Ectodermal cell (in vitro differentiated cells): ENCODE measurements at regions not wholly inside any gene's neighbourhood (a gene's known extent, or its start where the extent isn't known, plus 50 kb on each side); places are given as distances from the start of the nearest gene placed in this dataset.
A peak's percentile ranks its signal among the peaks of the same experiment; 100 is the strongest.

Experiments
- H3K27ac ChIP-seq: 2 replicates; pipeline ENCODE4 v1.7.0; 2013; ENCODE audit warnings: mild to moderate bottlenecking, low read depth, low read length; ENCODE audit not compliant: insufficient read depth, poor library complexity, severe bottlenecking
- H3K27me3 ChIP-seq: 2 replicates; pipeline ENCODE4 v1.7.0; 2013; ENCODE audit warnings: mild to moderate bottlenecking, low read length; ENCODE audit not compliant: insufficient read depth, control insufficient read depth, poor library complexity, severe bottlenecking
- H3K36me3 ChIP-seq: one replicate; pipeline ENCODE4 v1.7.0; 2013; ENCODE audit warnings: low read length; ENCODE audit not compliant: control insufficient read depth, insufficient read depth
- H3K4me1 ChIP-seq: one replicate; pipeline ENCODE4 v1.7.0; 2013; ENCODE audit warnings: low read length; ENCODE audit not compliant: control insufficient read depth, insufficient read depth
- H3K4me3 ChIP-seq: 2 replicates; pipeline ENCODE4 v1.7.0; 2013; ENCODE audit warnings: low read depth, low read length, control low read depth; ENCODE audit not compliant: insufficient read depth
- H3K9me3 ChIP-seq: 2 replicates; pipeline ENCODE4 v1.7.0; 2013; ENCODE audit warnings: mild to moderate bottlenecking, low read length, moderate library complexity; ENCODE audit not compliant: control insufficient read depth
- WGBS, 2 experiments: methylation state at CpG; one replicate each; pipeline ENCODE4 v1.1.7; 2013; ENCODE audit warnings: missing lambda C conversion rate in 2 of 2; 5-methylcytosine and 5-hydroxymethylcytosine counted together

GRCh38 chr12:124481772-124482566 lies 85.4 kb downstream of the NCOR2 start:
- Histone ChIP-seq H3K4me3 (no peak overlapping the region), H3K4me1 (peaks cover 19% of the 10 kb centered on the region), H3K9me3 (no peaks in the 10 kb centered on the region), H3K36me3 (no peaks in the 10 kb centered on the region), H3K27ac (no peak overlapping the region), H3K27me3 (no peaks in the 10 kb centered on the region)
- 94 to 96% methylated on average over 19 of the region's 19 CpGs for WGBS, 2 experiments

- H3K36me3 ChIP-seq, result no peaks in the 10 kb centered on the region
- WGBS, 2 experiments, result 91 to 93% methylated on average over 17 of the region's 17 CpGs
- peaks cover 19% of the 10 kb centered on the region for H3K4me1 ChIP-seq
- no peaks in the 10 kb centered on the region for H3K9me3 ChIP-seq
- H3K27ac ChIP-seq, result no peak overlapping the region
- H3K27me3 ChIP-seq, result no peaks in the 10 kb centered on the region
- no peak overlapping the region for H3K4me3 ChIP-seq
These were observed 86.1 kb downstream of the NCOR2 start for GRCh38 chr12:124481257-124481750.

GRCh38 chr12:124480469-124481256 lies 86.7 kb downstream of the NCOR2 start:
- 84 to 85% methylated on average over 14 to 15 of the region's 15 CpGs for WGBS, 2 experiments
- no peaks in the 10 kb centered on the region for H3K9me3 ChIP-seq
- H3K4me1 ChIP-seq, result peaks cover 19% of the 10 kb centered on the region
- no peaks in the 10 kb centered on the region for H3K36me3 ChIP-seq
- no peak overlapping the region for H3K4me3 ChIP-seq
- H3K27ac ChIP-seq, result no peak overlapping the region
- no peaks in the 10 kb centered on the region for H3K27me3 ChIP-seq

- peak overlapping the region; percentile 26 for H3K27ac ChIP-seq
- H3K9me3 ChIP-seq, result no peaks in the 10 kb centered on the region
- H3K4me1 ChIP-seq, result peaks cover 19% of the 10 kb centered on the region
- H3K36me3 ChIP-seq, result no peaks in the 10 kb centered on the region
- no peaks in the 10 kb centered on the region for H3K27me3 ChIP-seq
- no peak overlapping the region for H3K4me3 ChIP-seq
- 84 to 86% methylated on average over 19 of the region's 19 CpGs for WGBS, 2 experiments
These were observed 87.5 kb downstream of the NCOR2 start for GRCh38 chr12:124479680-124480468.

GRCh38 chr12:124478985-124479645 lies 88.3 kb downstream of the NCOR2 start:
- 94 to 95% methylated on average over 42 of the region's 42 CpGs for WGBS, 2 experiments
- H3K4me3 ChIP-seq, result no peak overlapping the region

GRCh38 chr12:124478416-124478815 lies 89.0 kb downstream of the NCOR2 start:
- Histone ChIP-seq H3K27me3 (no peaks in the 10 kb centered on the region), H3K36me3 (peaks cover 10% of the 10 kb centered on the region), H3K27ac (no peak overlapping the region), H3K4me1 (peaks cover 19% of the 10 kb centered on the region), H3K9me3 (no peaks in the 10 kb centered on the region), H3K4me3 (no peak overlapping the region)
- 87 to 89% methylated on average over 9 of the region's 9 CpGs for WGBS, 2 experiments

More at GRCh38 chr12:124478985-124479645, 88.3 kb downstream of the NCOR2 start:
- Histone ChIP-seq H3K4me1 (peaks cover 19% of the 10 kb centered on the region), H3K27me3 (no peaks in the 10 kb centered on the region), H3K9me3 (no peaks in the 10 kb centered on the region), H3K36me3 (peaks cover 4% of the 10 kb centered on the region), H3K27ac (peak overlapping the region; percentile 26)

- H3K4me1 ChIP-seq, result peaks cover 19% of the 10 kb centered on the region
- no peak overlapping the region for H3K27ac ChIP-seq
- H3K27me3 ChIP-seq, result no peaks in the 10 kb centered on the region
- 93 to 94% methylated on average over 15 of the region's 15 CpGs for WGBS, 2 experiments
- H3K36me3 ChIP-seq, result peaks cover 18% of the 10 kb centered on the region
- H3K4me3 ChIP-seq, result no peak overlapping the region
- no peaks in the 10 kb centered on the region for H3K9me3 ChIP-seq
These were observed 90.1 kb downstream of the NCOR2 start for GRCh38 chr12:124477107-124477915.

- Histone ChIP-seq H3K27ac (no peak overlapping the region), H3K9me3 (no peaks in the 10 kb centered on the region), H3K36me3 (peaks cover 25% of the 10 kb centered on the region), H3K4me1 (peaks cover 19% of the 10 kb centered on the region), H3K4me3 (no peak overlapping the region), H3K27me3 (no peaks in the 10 kb centered on the region)
- WGBS, 2 experiments, result 96 to 97% methylated on average over 10 of the region's 10 CpGs
These were observed 91.4 kb downstream of the NCOR2 start for GRCh38 chr12:124476011-124476400.
